Muscle layer of colon (tissue), 2 donors: ENCODE measurements at regions not wholly inside any gene's neighbourhood (a gene's known extent, or its start where the extent isn't known, plus 50 kb on each side); places are given as distances from the start of the nearest gene placed in this dataset.

Experiments
- H3K27ac ChIP-seq: one replicate; pipeline ENCODE4 v1.7.0; 2013; ENCODE audit warnings: low read depth, mild to moderate bottlenecking, low read length, moderate library complexity
- H3K27me3 ChIP-seq, 2 donors: one replicate each; pipeline ENCODE4 v1.7.0; 2013; ENCODE audit warnings: low read length in 2 of 2, mild to moderate bottlenecking in 2 of 2; ENCODE audit not compliant: insufficient read depth in 2 of 2, control insufficient read depth in 1 of 2
- H3K36me3 ChIP-seq: one replicate; pipeline ENCODE4 v1.7.0; 2013; ENCODE audit warnings: mild to moderate bottlenecking, low read length; ENCODE audit not compliant: insufficient read depth
- H3K4me1 ChIP-seq: one replicate; pipeline ENCODE4 v1.7.0; 2013; ENCODE audit warnings: mild to moderate bottlenecking, low read length; ENCODE audit not compliant: insufficient read depth
- H3K4me3 ChIP-seq, 2 donors: one replicate each; pipeline ENCODE4 v1.7.0; 2013; ENCODE audit warnings: low read length in 2 of 2, low read depth in 1 of 2, mild to moderate bottlenecking in 1 of 2, moderate library complexity in 1 of 2
- H3K9ac ChIP-seq: one replicate; pipeline ENCODE4 v1.7.0; 2013; ENCODE audit warnings: low read length
- H3K9me3 ChIP-seq: one replicate; pipeline ENCODE4 v1.7.0; 2013; ENCODE audit warnings: mild to moderate bottlenecking, low read length
- donor health status: abdominal sarcoma.
- donor health status: Adenocarcinoma of cecum.

- peaks cover 23% of the 10 kb centered on the region for H3K4me1 ChIP-seq
- no peaks in the 10 kb centered on the region for H3K36me3 ChIP-seq
- no peaks in the 10 kb centered on the region for H3K9me3 ChIP-seq
- no peak overlapping the region for H3K27ac ChIP-seq
- no peak overlapping the region for H3K9ac ChIP-seq
- peaks cover 0 to 11% of the 10 kb centered on the region in 2 donors for H3K27me3 ChIP-seq
- no peak overlapping the region for H3K4me3 ChIP-seq
Observed at GRCh38 chr9:135213566-135213965, 126.1 kb downstream of the OLFM1 start.

- peaks cover 23% of the 10 kb centered on the region for H3K4me1 ChIP-seq
Observed at GRCh38 chr9:135214054-135214640, 126.7 kb downstream of the OLFM1 start.

GRCh38 chr9:135214706-135215105 lies 127.2 kb downstream of the OLFM1 start:
- Histone ChIP-seq H3K36me3 (no peaks in the 10 kb centered on the region), H3K4me3 (no peak overlapping the region), H3K9ac (no peak overlapping the region), H3K27ac (no peak overlapping the region), H3K27me3 (peaks cover 0 to 23% of the 10 kb centered on the region in 2 donors), H3K4me1 (peaks cover 23% of the 10 kb centered on the region), H3K9me3 (no peaks in the 10 kb centered on the region)

More at GRCh38 chr9:135214054-135214640, 126.7 kb downstream of the OLFM1 start:
- Histone ChIP-seq H3K4me3 (no peak overlapping the region), H3K36me3 (no peaks in the 10 kb centered on the region), H3K9ac (no peak overlapping the region), H3K9me3 (no peaks in the 10 kb centered on the region), H3K27ac (no peak overlapping the region), H3K27me3 (peaks cover 0 to 17% of the 10 kb centered on the region in 2 donors)

GRCh38 chr9:135215571-135216161 lies 128.2 kb downstream of the OLFM1 start:
- Histone ChIP-seq H3K27ac (no peak overlapping the region), H3K27me3 (peaks cover 0 to 32% of the 10 kb centered on the region in 2 donors), H3K36me3 (no peaks in the 10 kb centered on the region), H3K9me3 (no peaks in the 10 kb centered on the region), H3K9ac (no peak overlapping the region), H3K4me1 (peaks cover 23% of the 10 kb centered on the region), H3K4me3 (no peak overlapping the region)

GRCh38 chr9:135216236-135216635 lies 128.8 kb downstream of the OLFM1 start:
- H3K27ac ChIP-seq, result no peak overlapping the region
- no peaks in the 10 kb centered on the region for H3K9me3 ChIP-seq
- H3K4me3 ChIP-seq, result no peak overlapping the region
- H3K4me1 ChIP-seq, result peaks cover 23% of the 10 kb centered on the region
- no peak overlapping the region for H3K9ac ChIP-seq
- H3K36me3 ChIP-seq, result no peaks in the 10 kb centered on the region
- H3K27me3 ChIP-seq, result peaks cover 0 to 38% of the 10 kb centered on the region in 2 donors

- H3K4me3 ChIP-seq, result no peak overlapping the region
- H3K9ac ChIP-seq, result no peak overlapping the region
- peaks cover 0 to 41% of the 10 kb centered on the region in 2 donors for H3K27me3 ChIP-seq
- H3K36me3 ChIP-seq, result no peaks in the 10 kb centered on the region
- H3K27ac ChIP-seq, result no peak overlapping the region
- no peaks in the 10 kb centered on the region for H3K9me3 ChIP-seq
- peaks cover 23% of the 10 kb centered on the region for H3K4me1 ChIP-seq
Observed at GRCh38 chr9:135216791-135217441, 129.4 kb downstream of the OLFM1 start.

GRCh38 chr9:135217836-135218235 lies 130.4 kb downstream of the OLFM1 start:
- no peaks in the 10 kb centered on the region for H3K36me3 ChIP-seq
- no peaks in the 10 kb centered on the region for H3K9me3 ChIP-seq
- H3K27ac ChIP-seq, result no peak overlapping the region
- peaks cover 0 to 48% of the 10 kb centered on the region in 2 donors for H3K27me3 ChIP-seq
- no peak overlapping the region for H3K4me3 ChIP-seq
- peaks cover 23% of the 10 kb centered on the region for H3K4me1 ChIP-seq
- no peak overlapping the region for H3K9ac ChIP-seq

- Histone ChIP-seq H3K9ac (no peak overlapping the region), H3K36me3 (no peaks in the 10 kb centered on the region), H3K4me3 (no peak overlapping the region), H3K4me1 (peaks cover 23% of the 10 kb centered on the region), H3K27ac (no peak overlapping the region), H3K9me3 (no peaks in the 10 kb centered on the region), H3K27me3 (peaks cover 0 to 55% of the 10 kb centered on the region in 2 donors)
Observed at GRCh38 chr9:135218331-135219225, 131.1 kb downstream of the OLFM1 start.

- Histone ChIP-seq H3K9me3 (no peaks in the 10 kb centered on the region), H3K4me3 (no peak overlapping the region), H3K36me3 (no peaks in the 10 kb centered on the region), H3K27me3 (peaks cover 0 to 64% of the 10 kb centered on the region in 2 donors), H3K4me1 (peaks cover 23% of the 10 kb centered on the region), H3K27ac (no peak overlapping the region), H3K9ac (no peak overlapping the region)
Observed at GRCh38 chr9:135219676-135220600, 132.5 kb downstream of the OLFM1 start.

- H3K9me3 ChIP-seq, result no peaks in the 10 kb centered on the region
- peaks cover 17% of the 10 kb centered on the region for H3K4me1 ChIP-seq
- no peaks in the 10 kb centered on the region for H3K36me3 ChIP-seq
- H3K27me3 ChIP-seq, result peaks cover 0 to 64% of the 10 kb centered on the region in 2 donors
- H3K4me3 ChIP-seq, result no peak overlapping the region
- no peak overlapping the region for H3K27ac ChIP-seq
- no peak overlapping the region for H3K9ac ChIP-seq
Observed at GRCh38 chr9:135220601-135221575, 133.4 kb downstream of the OLFM1 start.
